ENCODE measurements at regions not wholly inside any gene's neighbourhood (a gene's known extent, or its start where the extent isn't known, plus 50 kb on each side); places are given as distances from the start of the nearest gene placed in this dataset.

GRCh38 chr1:208298593-208299269 is 54.5 kb upstream of the PLXNA2 start:
- no peak for DNase-seq

DNA sequence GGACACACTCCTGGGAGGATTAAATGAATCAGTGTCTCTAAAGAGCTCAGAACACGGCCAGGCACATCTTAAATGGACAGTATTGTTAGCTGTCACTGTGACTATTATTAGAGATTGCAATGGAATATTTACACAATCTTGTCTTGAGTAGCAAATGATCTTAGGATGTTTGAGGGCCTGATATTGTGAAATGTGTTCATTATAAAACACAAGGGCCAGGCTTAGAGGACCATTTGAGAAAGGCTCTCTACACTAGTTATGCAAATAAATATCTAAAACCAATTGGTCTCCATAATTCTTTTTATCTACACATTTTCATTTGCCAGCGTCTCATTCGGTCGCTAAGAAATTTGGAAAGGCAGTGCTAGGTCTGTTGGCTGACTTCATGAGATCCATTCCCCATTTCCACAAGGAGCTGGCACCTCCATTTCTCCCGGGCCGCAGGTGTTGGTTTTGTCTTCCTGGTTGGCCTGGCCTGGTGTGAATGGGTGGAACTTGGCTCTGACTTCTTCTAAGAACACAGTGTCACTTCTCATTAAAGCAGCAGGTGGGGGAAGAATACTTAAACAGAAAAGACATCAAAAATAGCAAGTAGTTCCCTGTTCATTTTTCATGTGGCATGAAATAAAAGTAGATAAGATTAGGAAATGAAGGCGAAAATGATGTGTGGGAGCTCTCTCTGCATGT is 56.0 kb upstream of the PLXNA2 start:
- DNase-seq = no peak

DNA sequence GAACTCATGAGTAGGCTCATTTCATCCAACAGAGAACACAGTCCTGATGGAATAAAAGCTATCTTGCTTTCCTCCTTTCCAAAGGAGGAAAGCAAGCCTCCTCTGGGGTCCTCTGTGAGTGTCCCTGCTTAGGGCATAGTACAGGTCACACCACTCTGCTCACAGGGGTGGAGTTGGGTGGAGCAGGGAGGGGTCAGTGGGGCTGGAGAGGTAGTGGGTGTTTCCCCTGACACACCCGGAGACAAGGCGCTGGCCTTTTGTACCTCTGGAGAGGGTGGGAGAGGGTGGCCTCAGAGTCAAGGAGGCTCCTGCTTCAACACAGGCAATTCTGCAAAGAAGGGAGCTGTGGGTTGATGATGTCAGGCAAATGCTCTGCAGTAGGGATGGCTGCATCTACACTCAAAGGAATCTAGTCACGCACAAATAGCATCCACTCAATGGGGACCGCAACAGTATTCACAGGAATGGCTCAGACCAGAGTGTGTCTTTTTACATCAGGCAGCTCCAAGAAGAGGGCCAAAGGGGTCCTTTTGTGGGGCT is 58.6 kb upstream of the PLXNA2 start:
- DNase-seq = no peak

- DNase-seq = no peak
Measured at GRCh38 chr1:208303743-208304712, 59.8 kb upstream of the PLXNA2 start.

- DNase-seq = no peak
Measured at GRCh38 chr1:208308221-208308620, 64.0 kb upstream of the PLXNA2 start.

DNA sequence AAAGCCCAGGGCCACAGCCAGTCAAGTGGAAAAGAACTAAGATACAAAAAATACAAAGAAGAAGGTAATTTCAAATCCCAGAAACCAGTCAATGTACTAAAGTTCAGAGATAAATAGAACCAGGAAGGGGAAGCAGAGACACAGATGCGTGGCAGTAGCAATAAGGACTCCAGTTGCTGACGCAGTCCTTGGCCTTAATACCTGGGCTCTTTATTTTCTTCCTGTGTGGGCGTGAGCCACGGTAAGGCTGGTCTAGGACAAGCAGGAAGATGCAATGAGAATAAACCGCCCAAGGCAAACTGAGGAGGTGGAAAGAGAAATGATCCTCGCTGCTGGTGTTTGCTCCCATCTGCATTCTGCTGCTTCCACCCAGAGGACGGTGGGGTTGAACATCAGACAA is 65.6 kb upstream of the PLXNA2 start:
- DNase-seq = no peak

GRCh38 chr1:208312706-208313105 is 68.5 kb upstream of the PLXNA2 start:
- no peak for DNase-seq

DNA sequence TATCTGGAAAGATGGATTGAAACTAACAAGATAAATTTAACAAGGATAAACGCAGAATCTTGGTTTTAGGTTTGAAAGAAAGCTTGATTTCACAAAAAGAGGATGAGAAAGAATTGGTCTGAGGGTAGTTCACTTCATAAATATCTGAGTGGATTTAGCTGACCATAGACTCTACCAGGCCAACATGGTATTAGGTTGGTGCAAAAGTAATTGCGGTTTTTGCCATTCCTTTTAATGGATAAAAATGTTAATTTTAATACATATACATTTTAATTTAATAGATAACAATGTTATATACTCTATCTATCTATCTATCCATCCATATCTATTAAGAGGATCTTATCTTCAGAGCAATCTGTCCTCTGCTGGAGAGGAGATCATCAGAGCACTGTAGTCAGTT is 70.2 kb upstream of the PLXNA2 start:
- DNase-seq = no peak

DNA sequence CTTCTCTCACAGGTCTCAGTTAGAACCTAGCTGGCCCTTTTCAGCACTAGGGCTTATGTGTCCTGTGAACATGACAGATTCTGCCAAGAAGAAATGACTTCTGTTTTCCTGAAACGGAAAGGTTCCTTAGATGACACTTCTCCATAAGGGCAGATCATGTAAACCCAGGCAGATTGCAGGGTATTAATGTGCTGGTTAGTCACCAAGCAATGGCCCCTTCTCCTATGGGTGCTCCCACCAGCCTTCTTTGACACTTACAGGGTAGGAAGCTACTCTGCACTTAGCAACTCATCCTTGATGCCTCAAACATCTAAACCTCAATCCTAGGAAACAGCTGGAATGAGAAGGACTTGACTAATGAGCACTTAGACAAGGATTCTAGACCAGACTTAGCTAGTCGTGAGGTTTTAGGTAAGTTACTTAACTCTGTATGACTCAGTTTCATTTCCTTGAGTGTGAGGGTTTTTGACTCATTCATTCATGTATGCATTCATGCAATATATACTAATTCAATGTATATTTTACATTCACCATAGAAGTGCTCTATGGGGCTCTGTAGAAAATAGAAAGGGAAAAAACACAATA is 74.1 kb upstream of the PLXNA2 start:
- no peak for DNase-seq

- no peak for DNase-seq
Measured at GRCh38 chr1:208324005-208324404, 79.8 kb upstream of the PLXNA2 start.

DNA sequence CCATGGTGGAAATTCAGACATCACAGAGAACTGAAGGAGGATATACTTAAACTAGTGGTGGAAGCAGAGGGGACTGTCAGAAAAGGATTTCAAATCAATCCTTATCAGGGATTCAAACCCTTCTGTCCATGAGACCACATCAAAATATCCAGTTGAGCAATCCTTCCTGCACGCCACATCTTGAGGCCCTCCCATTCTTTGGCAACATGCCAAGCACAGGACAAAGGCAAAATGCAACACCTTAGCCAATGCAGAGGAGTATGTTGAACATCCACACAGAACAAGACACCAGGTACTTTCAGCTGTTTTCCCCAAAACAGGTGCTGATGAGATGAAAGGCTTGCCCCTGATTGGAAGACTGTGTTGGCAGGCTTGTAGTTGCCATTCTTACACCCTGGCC is 81.8 kb upstream of the PLXNA2 start:
- DNase-seq = no peak

GRCh38 chr1:208329300-208329699 is 85.1 kb upstream of the PLXNA2 start:
- no peak for DNase-seq

DNA sequence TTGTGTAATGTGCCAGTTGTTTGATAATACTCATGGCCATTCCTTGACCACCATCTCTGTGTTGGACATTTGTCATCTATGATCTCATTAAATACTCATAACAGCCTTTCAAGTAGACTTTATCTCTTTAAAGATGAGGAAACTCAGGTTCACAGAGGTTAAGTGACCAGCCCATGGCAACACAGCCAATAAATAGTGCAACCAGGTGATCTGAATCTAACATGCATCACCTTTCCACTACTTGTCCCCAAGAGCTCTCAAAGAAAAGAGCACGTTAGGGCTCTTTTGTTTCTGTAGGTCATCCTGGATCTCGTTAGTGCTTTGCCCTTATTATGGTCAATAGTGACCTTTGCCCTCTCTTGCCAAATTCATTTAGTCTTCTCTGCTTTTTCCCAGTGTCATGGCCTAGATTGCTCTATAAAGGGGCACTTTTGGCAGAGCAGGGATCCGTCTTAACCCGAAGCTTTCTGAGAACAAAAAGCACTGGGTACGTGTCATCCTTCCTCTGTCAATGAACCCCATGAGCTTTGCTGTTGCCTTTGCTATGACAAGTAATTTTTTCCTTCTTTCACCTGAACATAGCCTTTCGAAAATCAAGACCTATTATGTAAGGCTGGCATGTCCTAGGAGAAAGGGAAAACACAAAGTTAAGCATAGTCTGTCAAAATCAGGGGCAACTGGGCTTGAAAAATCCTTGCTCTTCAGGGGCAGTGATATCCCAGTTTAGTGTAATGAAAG is 88.0 kb upstream of the PLXNA2 start:
- DNase-seq = no peak

GRCh38 chr1:208332774-208333126 is 88.6 kb upstream of the PLXNA2 start:
- no peak for DNase-seq

- no peak for DNase-seq
Measured at GRCh38 chr1:208333676-208334075, 89.5 kb upstream of the PLXNA2 start.

GRCh38 chr1:208335371-208336136 is 91.4 kb upstream of the PLXNA2 start:
- no peak for DNase-seq

GRCh38 chr1:208336137-208336518 is 91.9 kb upstream of the PLXNA2 start:
- DNase-seq = no peak

DNA sequence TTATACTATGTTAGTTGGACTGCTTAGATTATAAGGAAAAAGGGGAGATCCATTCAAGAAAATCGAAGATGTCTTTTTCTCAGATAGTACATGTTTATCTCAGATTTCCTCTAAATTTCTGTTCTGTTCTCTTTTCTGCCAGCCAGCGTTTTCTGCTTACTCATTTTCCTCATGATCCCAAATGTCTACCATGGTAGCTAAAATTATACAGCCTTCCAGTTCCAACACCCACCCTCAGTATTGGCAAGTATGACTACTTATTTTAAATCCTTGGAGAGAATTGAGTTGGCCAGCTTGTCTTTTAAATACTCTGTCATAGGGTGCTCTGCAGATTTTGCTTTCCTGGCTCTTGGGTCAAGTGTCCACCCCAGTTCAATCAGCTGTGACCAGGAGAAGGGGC is 95.7 kb upstream of the PLXNA2 start:
- DNase-seq = no peak

DNA sequence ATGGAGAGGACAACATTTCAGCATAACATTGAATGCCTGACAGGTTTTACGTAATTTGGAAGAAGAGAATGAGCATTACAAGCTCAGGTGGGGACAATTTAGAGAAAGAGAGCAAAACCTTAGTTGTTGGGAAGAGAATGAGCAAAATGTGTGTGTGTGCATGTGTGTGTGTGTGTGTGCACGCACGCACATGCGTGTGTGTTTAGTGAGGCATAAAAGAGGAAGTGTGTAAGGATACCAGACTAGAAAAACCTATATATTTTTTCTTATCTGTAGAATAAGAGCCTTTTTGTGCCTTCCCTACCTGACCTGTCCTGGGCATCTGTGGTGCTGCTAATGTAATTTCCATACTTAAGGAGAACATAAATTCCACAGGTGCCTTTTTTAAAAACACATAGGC is 99.0 kb upstream of the PLXNA2 start:
- DNase-seq = no peak

- DNase-seq = no peak
Measured at GRCh38 chr1:208344202-208344857, 100.1 kb upstream of the PLXNA2 start.

GRCh38 chr1:208347191-208347590 is 103.0 kb upstream of the PLXNA2 start:
- no peak for DNase-seq
